GM13977 (cell line): ENCODE measurements at regions not wholly inside any gene's neighbourhood (a gene's known extent, or its start where the extent isn't known, plus 50 kb on each side); places are given as distances from the start of the nearest gene placed in this dataset.

Source experiments
- DNase-seq: peaks from one replicate; pipeline ENCODE4 v3.0.0; 2012; ENCODE audit warnings: low spot score
- in situ Hi-C: fragments of 300-500 bp; cut with MboI; formaldehyde crosslinking; loops from one replicate; pipeline ENCODE4 v1.12.0; 2022; ENCODE audit warnings: low sequenced_read_pairs, low pct_unique_long_range_greater_than_20kb, mixed read lengths, inconsistent platforms; ENCODE audit not compliant: unreplicated experiment
- TF ChIP-seq, protein P1 (sequence below): IDR thresholded peaks from 2 replicates; pipeline ENCODE4 v1.5.1; 2012; ENCODE audit warnings: mild to moderate bottlenecking, control low read depth; ENCODE audit not compliant: insufficient read depth; ENCODE audit errors: extremely low read depth, missing control alignments

DNA sequence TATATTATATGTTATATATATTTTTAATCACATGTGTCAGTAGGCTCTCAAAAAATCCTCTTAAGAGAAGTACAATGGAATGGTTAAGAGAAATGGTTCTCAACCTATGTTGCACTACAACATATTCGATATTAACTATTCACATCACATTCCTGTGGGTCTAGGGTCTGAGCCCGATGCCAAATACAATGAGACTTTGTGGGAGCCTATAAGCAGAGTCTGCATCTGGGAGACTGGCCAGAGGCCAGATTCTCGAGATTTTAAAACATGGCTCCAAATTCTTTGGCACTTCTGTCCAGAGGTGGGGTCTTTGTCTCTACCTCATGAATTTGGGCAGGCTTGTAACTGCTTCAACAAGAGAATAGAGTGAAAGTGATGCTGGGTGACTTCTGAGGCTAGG, 79.4 kb upstream of the NBEA start:
- no peak for DNase-seq
- in situ Hi-C loops, result no loop called here
- TF ChIP-seq, protein P1, sequence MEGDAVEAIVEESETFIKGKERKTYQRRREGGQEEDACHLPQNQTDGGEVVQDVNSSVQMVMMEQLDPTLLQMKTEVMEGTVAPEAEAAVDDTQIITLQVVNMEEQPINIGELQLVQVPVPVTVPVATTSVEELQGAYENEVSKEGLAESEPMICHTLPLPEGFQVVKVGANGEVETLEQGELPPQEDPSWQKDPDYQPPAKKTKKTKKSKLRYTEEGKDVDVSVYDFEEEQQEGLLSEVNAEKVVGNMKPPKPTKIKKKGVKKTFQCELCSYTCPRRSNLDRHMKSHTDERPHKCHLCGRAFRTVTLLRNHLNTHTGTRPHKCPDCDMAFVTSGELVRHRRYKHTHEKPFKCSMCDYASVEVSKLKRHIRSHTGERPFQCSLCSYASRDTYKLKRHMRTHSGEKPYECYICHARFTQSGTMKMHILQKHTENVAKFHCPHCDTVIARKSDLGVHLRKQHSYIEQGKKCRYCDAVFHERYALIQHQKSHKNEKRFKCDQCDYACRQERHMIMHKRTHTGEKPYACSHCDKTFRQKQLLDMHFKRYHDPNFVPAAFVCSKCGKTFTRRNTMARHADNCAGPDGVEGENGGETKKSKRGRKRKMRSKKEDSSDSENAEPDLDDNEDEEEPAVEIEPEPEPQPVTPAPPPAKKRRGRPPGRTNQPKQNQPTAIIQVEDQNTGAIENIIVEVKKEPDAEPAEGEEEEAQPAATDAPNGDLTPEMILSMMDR, result no peak

DNA sequence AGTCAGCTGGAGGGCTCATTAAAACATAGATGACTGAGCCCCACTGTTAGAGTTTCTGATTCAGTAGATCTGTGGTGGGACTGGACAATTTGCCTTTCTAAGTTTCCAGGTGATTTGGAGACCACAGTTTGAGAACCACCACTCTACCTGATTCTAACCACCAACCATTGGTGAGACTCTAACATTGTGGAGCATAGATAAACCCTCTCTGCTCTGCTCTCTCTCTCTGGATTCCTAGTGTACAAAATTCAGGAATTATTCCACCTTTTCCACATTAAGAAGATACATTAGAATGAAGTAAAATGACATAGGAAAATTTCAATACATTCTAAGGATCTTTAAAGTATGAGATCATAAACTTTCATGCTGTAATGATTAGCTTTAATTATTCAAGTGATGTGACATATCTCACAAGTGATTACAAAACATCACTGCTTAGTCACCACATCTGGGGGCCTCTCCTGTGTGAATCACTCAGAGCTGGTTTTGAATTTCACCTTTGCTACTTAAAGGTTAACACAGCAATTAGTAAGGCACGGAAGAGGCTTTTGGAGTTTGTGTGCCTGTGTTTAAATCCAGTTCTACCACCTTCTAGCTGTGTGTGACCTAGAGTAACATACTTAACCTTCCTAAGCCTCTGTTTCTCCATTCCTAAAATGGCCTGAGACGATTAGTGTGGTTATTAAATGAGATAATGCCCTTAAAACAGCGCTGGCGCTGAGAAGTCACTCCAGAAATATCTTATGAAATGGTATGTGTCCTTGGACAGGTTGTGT, 78.5 kb upstream of the NBEA start:
- TF ChIP-seq, protein P1, result no peak
- no peak for DNase-seq
- in situ Hi-C loops, result no loop called here

DNA sequence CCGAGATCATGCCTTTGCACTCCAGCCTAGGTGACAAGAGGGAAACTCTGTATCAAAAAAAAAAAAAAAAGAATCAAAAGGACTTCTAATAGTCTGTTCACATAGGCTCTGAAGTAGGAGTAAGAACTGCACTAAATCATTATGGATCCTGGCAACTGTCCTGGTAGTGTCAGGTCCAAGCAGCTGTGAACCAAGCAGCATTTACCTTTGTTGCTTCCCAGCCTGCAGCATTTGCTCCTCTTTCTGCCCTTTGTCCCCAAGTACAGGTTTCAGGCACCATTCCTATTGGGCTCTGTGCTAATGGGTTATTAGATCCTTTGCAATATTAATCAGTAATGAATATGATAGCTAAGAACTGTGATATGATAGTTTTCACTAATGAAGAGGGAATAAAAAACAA, 77.4 kb upstream of the NBEA start:
- TF ChIP-seq, protein P1, result no peak
- in situ Hi-C loops, result no loop called here
- no peak for DNase-seq

DNA sequence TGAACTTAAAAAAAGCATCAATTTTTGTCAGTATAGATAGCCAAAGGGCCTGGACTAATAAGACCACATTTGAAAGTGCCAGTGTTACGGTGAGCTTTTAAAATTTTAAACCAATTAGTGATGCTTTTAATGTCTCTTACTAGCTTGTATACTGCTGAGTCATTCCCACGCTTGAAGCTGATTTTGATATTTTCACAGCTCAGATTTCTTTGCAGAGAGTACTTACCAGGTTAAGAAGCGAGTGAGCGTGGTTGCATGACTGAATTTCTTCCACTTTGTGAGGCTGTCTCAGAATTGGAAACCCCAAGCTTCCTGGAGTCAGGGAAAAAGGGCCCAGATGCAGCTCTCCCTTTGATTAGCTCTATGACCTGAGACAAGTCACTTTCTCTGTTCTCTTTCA, 74.5 kb upstream of the NBEA start:
- TF ChIP-seq, protein P1, result no peak
- in situ Hi-C loops, result no loop called here
- no peak for DNase-seq

DNA sequence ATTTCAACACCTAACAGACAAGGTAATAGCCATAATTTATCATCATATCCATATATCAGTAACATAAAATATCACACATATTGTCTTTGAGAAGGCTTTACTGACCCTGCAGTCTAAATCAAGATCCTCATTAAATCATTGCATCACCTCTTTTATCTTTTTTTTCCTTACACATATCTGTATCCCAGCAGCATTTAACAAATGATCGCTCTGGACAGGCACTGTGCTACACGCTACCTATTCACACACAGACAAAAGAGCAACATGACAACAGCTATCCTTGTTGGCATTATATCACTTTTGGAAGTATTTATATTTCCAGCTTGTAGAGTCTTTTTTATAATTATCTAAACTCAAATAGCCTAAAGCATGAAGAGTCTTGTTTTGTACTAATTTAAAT, 73.3 kb upstream of the NBEA start:
- TF ChIP-seq, protein P1, result no peak
- in situ Hi-C loops, result no loop called here
- no peak for DNase-seq

DNA sequence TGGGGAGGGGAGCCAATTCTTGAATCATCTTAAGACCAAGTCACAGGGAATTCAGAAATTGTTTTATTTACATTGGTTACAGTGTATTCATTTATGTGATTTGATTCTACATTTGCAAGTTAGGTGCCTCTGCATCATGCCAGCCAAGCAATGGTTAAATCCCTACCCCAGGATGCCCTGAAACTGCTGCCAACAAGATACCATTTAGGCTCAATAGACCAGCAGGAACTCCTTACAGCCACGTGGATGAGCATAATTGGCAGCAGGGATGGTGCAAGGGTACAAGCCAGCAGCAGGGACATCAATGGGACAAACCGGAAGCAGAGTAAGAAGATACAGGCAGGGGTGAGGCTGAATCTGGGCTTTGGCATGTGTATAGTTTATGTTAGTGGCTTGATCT, 72.4 kb upstream of the NBEA start:
- DNase-seq, result no peak
- in situ Hi-C loops, result no loop called here
- TF ChIP-seq, protein P1, result no peak
